ENCODE measurements at regions not wholly inside any gene's neighbourhood (a gene's known extent, or its start where the extent isn't known, plus 50 kb on each side); places are given as distances from the start of the nearest gene placed in this dataset.
"Not testable (repeated sequence)": the region's sequence is repeated elsewhere in the genome, so short reads cannot be mapped to it uniquely, and the experiment has no call there.

- Mint-ChIP-seq H3K4me3 (no peak overlapping the region), H3K9me3 (no peaks in the 10 kb centered on the region), H3K36me3 (ENCODE audit: low read depth) (no peaks in the 10 kb centered on the region), H3K4me1 (no peaks in the 10 kb centered on the region), H3K27me3 (peaks cover 24% of the 10 kb centered on the region), H3K27ac (no peak overlapping the region)
- ATAC-seq (replicated peaks), result no peak
Measured at GRCh38 chrX:2561456-2561855, 60.7 kb upstream of the DHRSX start.

DNA sequence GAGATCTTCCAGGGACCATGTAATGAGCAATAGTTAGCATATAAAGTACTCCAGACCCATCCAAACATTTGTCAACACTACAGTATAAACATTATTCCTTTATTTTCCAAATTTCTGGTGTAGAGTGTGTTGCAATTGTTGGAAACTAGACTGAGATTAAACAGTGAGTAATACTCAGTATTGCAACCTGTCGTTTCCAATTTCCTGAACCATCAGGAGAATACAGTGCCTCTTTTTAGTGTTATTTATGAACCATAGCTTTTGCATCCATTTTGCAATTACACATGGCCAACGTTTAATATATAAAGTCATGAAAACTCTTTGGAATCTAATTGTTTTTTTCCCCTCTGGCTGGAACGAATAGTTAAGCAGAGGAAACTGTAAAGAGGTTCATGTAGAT is 58.3 kb upstream of the DHRSX start:
- no peaks in the 10 kb centered on the region for H3K36me3 Mint-ChIP-seq (ENCODE audit: low read depth)
- H3K27ac Mint-ChIP-seq, result no peak overlapping the region
- H3K27me3 Mint-ChIP-seq, result peaks cover 34% of the 10 kb centered on the region
- no peaks in the 10 kb centered on the region for H3K4me1 Mint-ChIP-seq
- no peak for ATAC-seq (replicated peaks)
- no peak overlapping the region for H3K4me3 Mint-ChIP-seq
- no peaks in the 10 kb centered on the region for H3K9me3 Mint-ChIP-seq

GRCh38 chrX:2554891-2555290 is 54.1 kb upstream of the DHRSX start:
- ATAC-seq (replicated peaks), result no peak
- H3K36me3 Mint-ChIP-seq (ENCODE audit: low read depth), result no peaks in the 10 kb centered on the region
- no peak overlapping the region for H3K27ac Mint-ChIP-seq
- no peak overlapping the region for H3K4me3 Mint-ChIP-seq
- no peaks in the 10 kb centered on the region for H3K4me1 Mint-ChIP-seq
- H3K27me3 Mint-ChIP-seq, result peaks cover 33% of the 10 kb centered on the region
- H3K9me3 Mint-ChIP-seq, result no peaks in the 10 kb centered on the region

- peaks cover 33% of the 10 kb centered on the region for H3K27me3 Mint-ChIP-seq
- not testable (repeated sequence) for H3K4me3 Mint-ChIP-seq; ATAC-seq (replicated peaks); H3K27ac Mint-ChIP-seq; H3K4me1 Mint-ChIP-seq; H3K36me3 Mint-ChIP-seq (ENCODE audit: low read depth); H3K9me3 Mint-ChIP-seq
Measured at GRCh38 chrX:2554066-2554465, 53.3 kb upstream of the DHRSX start.

DNA sequence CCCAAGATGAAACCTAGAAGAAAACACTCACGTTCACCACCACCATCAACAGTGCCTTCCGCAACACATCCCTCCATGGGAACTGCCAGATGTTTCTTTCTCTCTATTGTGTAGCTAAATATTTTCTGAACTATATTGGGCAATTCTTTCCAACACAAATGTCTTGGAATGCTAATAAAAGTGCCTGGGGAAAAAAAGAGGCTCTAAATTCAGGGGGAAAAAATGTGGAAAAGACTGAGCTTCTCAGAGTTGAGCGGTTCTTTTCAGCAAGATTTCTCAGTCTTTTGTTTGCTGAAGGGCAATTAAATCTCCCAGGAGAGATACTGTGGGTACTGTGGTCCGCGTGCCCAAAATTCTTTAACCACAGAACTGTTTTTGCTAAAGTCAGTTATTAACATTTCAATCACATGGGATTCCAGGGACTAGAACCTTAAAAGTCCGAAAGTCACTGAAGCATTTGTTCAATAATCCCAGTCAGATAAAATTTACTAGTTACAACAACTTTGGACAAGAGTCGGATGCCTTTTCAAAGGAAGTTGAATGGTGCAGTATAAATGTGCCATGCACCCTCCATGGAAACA is 51.9 kb upstream of the DHRSX start:
- H3K27ac Mint-ChIP-seq, result no peak overlapping the region
- no peak for ATAC-seq (replicated peaks)
- H3K27me3 Mint-ChIP-seq, result peaks cover 30% of the 10 kb centered on the region
- H3K9me3 Mint-ChIP-seq, result no peaks in the 10 kb centered on the region
- no peak overlapping the region for H3K4me3 Mint-ChIP-seq
- no peaks in the 10 kb centered on the region for H3K4me1 Mint-ChIP-seq
- H3K36me3 Mint-ChIP-seq (ENCODE audit: low read depth), result no peaks in the 10 kb centered on the region

GRCh38 chrX:2550328-2551020 is 49.7 kb upstream of the DHRSX start:
- H3K4me3 Mint-ChIP-seq, result no peak overlapping the region
- ATAC-seq (replicated peaks), result no peak
- no peak overlapping the region for H3K27ac Mint-ChIP-seq
- H3K9me3 Mint-ChIP-seq, result no peaks in the 10 kb centered on the region
- H3K4me1 Mint-ChIP-seq, result no peaks in the 10 kb centered on the region
- H3K36me3 Mint-ChIP-seq (ENCODE audit: low read depth), result no peaks in the 10 kb centered on the region
- peaks cover 17% of the 10 kb centered on the region for H3K27me3 Mint-ChIP-seq

All from activated T-helper 17 cell treated with anti-CD3 and anti-CD28 coated beads, Interleukin-2, amount 50 U/mL, for 72 hours (primary cell).